DMS153 treated with DMSO at 0.1 percent for 48 hours (cell line): ENCODE measurements at regions not wholly inside any gene's neighbourhood (a gene's known extent, or its start where the extent isn't known, plus 50 kb on each side); places are given as distances from the start of the nearest gene placed in this dataset.
"Not testable (repeated sequence)": the region's sequence is repeated elsewhere in the genome, so short reads cannot be mapped to it uniquely, and the experiment has no call there.

ENCODE experiments used
- DNase-seq: peaks from one replicate; lab custom pipeline; 2025; ENCODE audit not compliant: unreplicated experiment; lab: John Stamatoyannopoulos, UW

DNA sequence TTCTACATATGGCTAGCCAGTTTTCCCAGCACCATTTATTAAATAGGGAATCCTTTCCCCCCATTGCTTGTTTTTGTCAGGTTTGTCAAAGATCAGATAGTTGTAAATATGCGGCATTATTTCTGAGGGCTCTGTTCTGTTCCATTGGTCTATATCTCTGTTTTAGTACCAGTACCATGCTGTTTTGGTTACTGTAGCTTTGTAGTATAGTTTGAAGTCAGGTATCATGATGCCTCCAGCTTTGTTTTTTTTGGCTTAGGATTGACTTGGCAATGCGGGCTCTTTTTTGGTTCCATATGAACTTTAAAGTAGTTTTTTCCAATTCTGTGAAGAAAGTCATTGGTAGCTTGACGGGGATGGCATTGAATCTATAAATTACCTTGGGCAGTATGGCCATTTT lies 60.0 kb upstream of the GPC3 start:
- DNase-seq: not testable (repeated sequence)

DNA sequence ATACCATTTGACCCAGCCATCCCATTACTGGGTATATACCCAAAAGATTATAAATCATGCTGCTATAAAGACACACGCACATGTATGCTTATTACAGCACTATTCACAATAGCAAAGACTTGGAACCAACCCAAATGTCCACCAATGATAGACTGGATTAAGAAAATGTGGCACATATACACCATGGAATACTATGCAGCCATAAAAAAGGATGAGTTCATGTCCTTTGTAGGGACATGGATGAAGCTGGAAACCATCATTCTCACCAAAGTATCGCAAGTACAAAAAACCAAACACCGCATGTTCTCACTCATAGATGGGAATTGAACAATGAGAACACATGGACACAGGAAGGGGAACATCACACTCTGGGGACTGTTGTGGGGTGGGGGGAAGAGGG lies 81.7 kb upstream of the GPC3 start:
- not testable (repeated sequence) for DNase-seq

DNA sequence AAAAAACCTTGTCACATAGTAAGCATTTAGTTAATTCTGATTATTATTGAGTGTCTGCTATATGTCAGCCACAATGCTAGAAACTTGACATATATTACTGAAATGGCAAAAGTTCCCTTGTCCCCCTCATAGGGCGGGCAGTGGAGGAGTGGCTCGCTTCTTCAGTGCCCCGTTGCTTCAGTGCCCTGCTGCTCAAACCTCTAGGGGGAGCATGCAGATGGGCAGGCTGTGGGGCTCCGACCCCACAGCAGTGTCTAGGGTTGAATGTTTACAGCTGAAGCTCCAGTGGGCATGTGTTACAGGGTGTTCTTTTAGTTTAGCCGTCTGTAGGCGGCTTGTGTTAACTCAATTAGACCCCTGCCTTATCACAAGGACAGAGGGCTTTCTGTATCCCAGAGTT lies 86.5 kb upstream of the GPC3 start:
- not testable (repeated sequence) for DNase-seq

DNA sequence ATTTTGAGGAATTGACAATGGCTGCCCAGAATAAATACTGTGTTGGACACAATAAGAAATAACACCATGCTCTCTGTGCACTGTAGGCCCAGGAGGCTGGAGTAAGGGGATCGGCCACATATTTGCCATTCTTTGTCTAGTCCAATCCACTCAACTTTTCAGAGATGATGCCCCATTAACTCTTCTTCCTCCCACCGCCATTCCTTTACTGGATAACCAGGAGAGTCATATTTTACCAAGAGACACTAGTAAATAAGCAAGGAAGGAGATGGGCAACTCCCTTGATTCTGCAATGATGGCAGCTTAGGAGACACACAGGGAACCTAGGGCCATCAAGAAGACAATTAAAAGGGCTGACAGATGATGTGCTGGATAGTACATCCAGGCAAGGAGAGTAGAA lies 87.9 kb upstream of the GPC3 start:
- no peak for DNase-seq

DNA sequence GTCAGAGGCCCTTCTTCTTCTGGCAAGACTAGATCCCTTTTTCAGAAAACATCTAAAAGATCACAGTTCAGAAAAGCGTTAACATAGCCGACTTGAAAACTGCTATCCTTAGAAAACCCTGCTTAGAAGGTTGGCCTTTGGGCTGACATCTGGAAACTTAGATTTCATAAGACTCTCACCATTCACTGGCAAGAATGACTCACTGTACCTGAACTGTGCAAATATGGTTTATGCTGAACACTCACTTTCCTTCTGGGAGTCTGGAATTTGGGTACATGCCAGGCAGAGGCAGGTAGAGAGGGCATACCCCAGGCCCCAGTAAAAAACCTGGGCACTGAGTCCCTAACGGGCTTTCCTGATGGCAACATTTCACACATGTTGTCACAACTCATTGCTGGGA lies 88.8 kb upstream of the GPC3 start:
- no peak for DNase-seq

DNA sequence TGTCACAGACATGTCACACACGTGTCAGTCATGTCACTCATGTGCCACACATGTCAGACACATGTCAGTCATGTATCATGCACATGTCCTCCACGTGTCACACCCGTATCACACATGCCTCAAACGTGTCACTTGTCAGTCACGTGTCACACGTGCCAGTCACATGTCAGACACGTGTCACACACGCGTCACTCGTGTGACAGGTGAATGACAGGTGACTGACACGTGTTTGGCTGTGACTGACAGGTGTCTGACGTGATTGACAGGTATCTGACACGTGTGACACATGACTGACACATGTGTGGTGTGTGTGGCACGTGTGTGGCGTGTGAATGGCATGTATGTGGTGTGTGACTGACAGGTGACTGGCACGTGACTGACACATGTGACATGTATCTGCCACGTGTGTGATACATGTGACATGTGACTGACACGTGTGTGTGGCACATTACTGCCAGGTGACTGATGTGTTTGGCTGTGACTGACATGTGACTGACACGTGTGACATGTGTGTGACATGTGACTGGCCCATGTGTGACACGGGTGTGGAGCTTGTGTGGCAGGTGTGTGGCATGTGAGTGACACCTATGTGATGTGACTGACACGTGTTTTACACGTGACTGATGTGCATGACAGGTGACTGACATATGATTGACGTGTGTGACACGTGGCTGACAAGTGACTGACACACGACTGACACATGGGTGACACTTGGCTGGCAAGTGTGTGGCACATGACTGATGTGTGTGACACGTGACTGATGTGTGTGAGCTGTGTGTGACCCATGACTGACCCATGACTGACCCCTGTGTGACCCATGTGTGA lies 90.7 kb upstream of the GPC3 start:
- DNase-seq: no peak

DNA sequence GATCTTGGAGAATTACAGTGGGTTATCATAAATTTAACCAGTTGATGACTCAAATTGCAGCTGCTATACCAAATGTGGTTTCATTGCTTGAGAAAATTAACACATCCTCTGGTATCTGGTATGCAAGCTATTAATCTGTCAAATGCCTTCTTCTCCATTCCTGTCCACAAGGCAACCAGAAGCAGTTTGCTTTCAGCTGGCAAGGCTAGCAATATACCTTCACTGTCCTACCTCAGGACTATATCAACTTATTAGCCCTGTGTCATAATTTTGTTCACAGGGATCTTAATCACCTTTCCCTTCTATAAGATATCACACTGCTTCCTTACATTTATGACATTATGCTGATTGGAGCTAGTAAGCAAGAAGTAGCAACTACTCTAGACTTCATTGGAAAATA lies 110.0 kb upstream of the GPC3 start:
- DNase-seq: no peak

DNA sequence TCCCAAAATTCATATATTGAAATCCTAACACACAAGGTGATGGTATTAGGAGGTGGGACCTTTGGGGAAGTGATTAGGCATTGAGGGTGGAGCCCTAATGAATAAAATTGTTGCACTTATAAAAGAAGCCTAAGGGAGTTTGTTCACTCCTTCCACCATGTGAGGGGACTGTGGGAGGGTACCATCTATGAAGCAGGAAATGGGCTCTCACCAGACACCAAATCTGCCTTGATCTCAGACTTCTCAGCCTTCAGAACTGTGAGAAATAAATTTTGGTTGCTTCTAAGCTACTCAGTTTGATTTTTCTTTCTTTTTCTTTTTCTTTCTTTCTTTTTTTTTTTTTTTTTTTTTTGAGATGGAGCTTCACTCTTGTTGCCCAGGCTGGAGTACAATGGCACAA lies 116.2 kb upstream of the GPC3 start:
- no peak for DNase-seq

DNA sequence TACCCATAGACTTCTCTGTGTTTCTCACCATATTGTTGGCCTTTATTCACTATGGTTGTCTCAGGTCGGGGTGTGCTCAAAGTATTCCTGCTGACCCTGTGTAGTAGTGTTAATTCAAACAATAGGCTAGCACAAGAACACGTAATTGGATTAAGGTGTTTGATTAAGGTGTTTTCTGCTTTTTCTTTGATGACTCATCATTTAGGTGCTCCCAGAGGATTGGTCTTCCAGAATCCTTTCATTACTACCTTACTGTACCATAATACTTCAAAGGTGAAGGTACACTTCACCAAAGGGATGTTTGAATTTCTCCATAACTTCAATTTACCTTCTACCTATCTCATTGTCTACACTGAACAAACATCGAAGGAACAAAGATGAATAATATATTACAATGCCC lies 121.7 kb upstream of the CCDC160 start:
- no peak for DNase-seq

DNA sequence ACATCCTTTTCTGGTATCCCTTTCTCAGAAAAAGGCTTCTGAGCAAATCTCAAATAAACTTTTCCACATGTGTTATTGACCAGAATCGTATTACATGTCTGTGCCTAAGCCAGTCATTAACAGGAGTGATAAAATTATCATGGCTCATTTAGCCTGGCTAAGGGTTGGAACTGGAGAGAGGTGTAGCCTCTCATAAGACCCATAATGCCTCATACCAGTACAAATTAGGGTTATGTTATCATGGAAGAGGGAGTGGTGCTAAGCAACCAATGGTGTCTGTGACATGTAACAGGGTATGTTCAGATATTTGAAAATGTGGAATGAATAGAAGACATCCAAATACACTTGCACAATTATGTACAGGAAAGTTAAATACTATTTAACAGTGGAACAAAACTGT lies 99.6 kb upstream of the CCDC160 start:
- DNase-seq: no peak

DNA sequence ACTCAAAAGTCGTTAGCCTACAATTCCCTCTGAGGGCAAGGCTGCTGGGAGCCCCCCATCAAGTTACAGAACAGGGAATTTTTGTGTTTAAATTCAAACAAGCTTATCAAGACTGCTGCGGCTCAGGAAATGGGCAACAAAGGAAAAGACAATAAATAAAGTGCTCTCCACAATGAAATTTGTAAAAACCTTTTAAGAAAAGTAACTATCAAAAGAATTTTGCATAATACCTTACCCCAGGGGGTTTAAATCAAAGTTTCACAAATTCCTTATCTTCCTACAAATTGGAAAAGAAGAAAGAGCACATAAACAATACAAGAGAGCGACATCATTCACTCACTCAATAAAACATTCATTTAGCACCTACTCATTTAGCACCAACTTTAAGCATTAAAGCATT lies 97.9 kb upstream of the CCDC160 start:
- no peak for DNase-seq

DNA sequence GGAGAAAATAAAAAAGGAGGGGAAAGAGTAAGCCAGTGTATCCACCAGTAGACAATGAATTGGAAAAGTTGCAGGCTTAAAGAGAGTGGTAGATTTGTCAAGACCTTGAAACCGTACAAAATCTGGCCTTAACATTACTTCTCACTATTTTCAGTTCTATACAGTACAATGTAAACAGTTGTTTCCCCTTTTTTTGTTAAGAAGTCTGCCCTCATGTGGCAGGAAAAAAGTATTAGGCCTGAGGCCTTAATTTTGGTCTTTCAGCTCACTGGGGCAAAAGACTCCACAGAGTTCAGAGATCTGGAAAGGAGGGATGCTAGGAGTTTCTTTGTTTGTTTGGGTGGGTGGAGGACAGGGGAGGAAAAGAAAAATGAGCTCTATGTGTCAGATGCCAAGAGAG lies 92.8 kb upstream of the CCDC160 start:
- DNase-seq: peak; percentile 2

DNA sequence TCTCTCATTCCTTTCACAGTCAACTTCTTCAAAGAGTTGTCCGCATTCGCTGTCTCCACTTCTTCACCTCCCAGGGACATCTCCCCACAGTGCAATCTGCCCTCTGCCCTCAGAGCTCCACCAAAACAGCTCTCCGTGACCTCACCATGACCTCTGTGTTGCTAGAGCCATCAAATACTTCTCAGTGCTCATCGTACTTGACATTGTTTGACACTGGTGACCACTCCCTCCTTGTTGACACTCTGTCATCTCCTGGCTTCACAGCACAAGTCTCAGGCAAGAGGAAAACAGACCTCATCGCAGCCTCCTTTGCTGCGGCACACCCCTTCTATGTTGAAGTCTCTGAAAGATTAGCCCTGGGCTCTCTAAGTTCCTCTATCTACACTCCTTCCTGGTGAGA lies 90.5 kb upstream of the CCDC160 start:
- DNase-seq: no peak

DNA sequence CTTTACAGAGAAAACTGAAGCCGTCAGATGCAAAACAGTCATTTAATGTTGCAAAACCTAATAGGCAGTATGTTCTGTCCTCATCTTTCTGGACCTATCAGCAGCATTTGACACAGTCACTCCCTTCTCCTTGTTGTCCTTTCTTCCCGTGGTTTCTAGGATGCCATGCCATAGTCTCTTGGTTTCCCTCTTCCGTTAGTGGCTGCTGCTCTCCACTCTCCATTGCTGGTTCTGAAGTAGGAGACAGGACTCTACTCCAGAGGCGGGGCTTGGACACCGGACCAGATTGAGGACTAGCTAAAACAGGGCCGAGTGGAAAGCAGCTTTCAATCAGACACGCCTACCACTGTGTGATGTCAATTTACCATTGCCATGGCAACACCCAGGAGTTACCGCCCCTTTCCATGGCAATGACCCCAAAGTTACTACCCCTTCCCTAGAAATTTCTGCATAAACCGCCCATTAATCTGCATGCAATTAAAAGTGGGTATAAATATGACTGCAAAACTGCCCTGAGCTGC lies 88.8 kb upstream of the CCDC160 start:
- no peak for DNase-seq

DNA sequence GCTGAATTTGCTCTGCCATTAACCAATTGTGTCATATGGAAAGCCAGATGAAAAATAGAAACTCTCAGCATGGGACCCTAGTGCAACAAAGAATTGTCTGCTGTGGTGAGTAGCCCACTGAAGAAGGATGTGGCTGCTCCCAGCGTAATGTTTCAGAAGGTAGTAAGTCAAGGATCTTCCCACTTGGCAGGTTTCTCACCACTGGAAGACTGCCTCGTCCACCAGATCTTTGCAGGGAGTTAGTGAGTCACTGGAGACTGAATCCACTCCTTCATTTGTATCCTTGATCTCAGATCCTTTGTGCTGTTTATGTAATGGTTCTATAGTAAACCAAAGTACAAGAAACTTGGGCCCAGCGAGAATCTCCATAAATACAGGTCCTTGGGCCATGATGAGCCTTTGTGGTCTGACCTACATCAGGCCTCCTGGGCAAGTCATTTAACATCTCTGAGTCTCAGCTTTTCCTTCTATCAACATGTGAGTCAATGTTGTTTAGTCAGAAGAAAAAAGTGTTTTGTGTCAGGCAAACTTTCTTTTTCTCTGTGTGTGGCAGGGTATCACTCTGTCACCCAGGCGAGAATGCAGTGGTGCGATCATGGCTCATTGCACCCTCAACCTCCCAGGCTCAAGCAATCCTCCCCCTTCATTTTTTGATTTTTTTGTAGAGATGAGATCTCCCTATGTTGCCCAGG lies 78.0 kb upstream of the CCDC160 start:
- DNase-seq: no peak

DNA sequence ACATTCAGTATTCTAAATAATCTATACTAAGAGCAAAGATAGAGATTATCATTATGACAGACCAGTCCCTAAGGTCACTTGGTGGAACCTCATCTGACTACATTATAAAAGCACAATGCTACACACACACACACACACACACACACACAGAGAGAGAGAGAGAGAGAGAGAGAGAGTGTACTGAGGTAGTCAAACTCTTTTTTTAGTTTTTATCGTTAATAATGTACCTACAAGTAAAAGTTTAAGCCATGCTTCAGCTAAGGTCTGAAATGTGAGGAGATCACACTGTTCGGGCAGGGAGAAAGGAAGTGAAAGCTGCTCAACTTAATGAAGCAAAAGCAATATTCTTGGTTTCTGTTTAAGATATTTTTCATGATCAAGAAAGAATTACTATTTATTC lies 75.8 kb upstream of the CCDC160 start:
- no peak for DNase-seq

DNA sequence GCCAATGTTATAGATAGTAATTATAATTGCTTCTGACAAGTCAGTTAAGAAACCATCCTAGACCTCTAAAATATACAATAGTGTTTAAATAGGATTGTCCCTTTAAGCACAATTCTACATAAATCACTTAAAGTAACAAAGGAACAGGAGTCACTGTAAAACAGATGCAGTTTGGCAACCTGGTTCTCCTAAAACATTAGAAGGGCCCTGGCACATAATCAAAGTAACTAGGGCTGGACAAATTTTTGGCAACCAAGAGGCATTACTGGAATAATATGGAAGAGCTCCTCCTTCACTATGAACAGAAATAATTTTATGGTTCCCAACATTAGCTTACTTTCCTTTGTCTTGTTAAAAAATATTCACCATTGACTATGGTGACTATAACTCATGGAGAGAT lies 75.0 kb upstream of the CCDC160 start:
- no peak for DNase-seq

DNA sequence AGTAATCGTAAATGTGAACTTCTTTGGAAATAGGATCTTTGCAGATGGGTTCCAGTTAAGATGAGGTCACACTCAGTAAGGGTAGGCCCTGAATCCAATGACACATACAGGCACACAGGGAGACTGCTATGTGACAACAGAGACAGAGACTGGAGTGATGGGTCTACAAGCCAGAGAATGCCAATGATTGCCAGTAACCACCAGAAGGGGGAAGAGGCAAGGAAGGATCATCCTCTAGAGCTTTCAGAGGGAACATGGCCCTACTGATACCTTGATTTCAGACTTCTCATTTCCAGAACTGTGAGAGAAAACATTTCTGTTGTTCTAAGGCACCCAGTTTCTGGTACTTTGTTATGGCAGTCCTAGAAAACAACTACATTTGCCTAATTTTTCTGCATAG lies 73.1 kb upstream of the CCDC160 start:
- no peak for DNase-seq

DNA sequence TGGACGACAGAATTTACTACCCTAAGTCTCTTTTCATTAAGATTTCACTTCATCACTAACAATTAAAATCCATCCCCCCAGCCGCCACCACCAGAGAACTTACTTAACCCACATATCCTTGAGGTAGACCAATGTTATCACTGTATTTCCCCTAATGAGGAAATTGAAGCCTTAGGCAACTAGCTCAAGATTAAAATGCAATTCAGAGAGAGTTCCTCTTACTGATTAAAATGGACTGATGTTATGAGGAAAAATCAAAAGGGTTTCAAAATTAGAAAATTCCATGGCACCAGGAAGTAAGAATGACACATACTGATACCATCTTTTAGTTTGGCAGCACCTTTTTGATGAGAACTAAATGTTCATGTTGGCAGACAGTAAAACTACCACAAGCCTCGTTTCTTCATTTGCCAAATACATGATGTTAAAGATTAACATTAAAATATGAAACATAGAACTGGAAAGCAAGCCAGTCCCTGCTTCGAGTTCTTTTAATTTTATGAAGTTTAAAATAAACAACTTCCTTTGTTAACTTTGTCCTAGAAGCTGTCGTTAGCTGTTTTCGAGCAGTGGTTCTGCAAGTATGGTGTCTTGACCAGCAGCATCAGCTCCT lies 69.3 kb upstream of the CCDC160 start:
- no peak for DNase-seq

DNA sequence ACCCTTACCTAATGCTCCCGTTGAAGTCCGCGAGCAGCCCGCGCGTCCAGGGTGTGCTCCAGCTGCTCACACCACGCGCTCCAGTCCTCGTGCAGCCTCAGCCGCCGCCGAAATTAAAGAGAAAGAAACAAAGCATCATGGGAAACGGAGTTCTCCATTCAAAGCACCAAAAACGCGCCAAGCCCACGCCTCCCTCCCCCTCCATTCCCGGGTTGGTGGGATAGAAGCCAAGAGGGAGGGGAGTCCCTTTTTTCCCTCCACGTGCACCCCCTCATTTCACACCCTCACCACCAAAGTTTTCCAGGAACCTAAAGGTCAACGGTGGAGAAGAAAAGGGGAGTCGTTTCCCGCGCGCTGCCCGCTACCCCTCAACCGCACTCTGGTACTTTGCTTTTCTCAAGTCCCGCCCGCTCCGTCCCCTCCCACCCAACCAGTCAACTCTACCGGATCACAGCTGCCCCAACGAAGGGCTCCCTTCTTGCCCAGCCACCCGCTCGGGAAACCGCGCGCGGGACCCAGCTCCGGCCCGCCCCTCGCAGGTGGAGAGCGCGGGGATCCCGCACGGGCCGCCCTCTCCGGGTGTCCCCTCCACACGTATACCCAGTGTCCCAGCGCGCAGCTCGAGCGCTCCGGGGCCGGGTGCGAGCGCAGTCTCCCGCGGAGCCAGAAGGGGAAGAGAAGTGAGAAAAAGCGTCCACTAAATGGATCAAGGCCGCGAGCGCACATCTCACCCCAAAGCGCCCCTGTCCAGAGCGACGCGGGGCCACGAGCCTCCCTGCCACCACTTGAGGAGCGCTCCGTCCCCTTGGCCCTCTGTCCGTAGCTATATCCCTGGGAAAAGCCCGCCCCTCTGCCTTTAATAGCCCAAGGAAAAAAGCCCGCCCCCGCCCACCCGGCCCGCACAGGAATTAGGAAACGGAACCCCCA lies 65.1 kb upstream of the CCDC160 start:
- no peak for DNase-seq
